Type B pancreatic cell (in vitro differentiated cells): ENCODE measurements at regions not wholly inside any gene's neighbourhood (a gene's known extent, or its start where the extent isn't known, plus 50 kb on each side); places are given as distances from the start of the nearest gene placed in this dataset.
A peak's percentile ranks its signal among the peaks of the same experiment; 100 is the strongest.

Source experiments
- DNase-seq: peaks from one replicate; pipeline ENCODE4 v3.0.0; 2021; ENCODE audit warnings: mixed read lengths; ENCODE audit not compliant: unreplicated experiment; ENCODE audit errors: extremely low spot score
- H3K27ac Mint-ChIP-seq: 2 replicates; pipeline ENCODE4 v1.8.0; 2021; ENCODE audit warnings: mild to moderate bottlenecking, mixed read lengths
- H3K27me3 Mint-ChIP-seq: 2 replicates; pipeline ENCODE4 v1.8.0; 2021; ENCODE audit warnings: mixed read lengths
- H3K36me3 Mint-ChIP-seq: 2 replicates; pipeline ENCODE4 v1.8.0; 2021; ENCODE audit warnings: mixed read lengths
- H3K4me1 Mint-ChIP-seq: one replicate; pipeline ENCODE4 v1.8.0; 2021; ENCODE audit warnings: mixed read lengths; ENCODE audit not compliant: unreplicated experiment
- H3K4me3 Mint-ChIP-seq: 2 replicates; pipeline ENCODE4 v1.8.0; 2021; ENCODE audit warnings: mild to moderate bottlenecking, mixed read lengths
- H3K9me3 Mint-ChIP-seq: 2 replicates; pipeline ENCODE4 v1.8.0; 2021; ENCODE audit warnings: mixed read lengths
- TF ChIP-seq, protein P1 (sequence below): fragments of 200-600 bp; sonication (generic); conservative IDR thresholded peaks from 2 replicates; pipeline ENCODE4 v1.5.0; 2021; ENCODE audit warnings: antibody characterized with exemption, mild to moderate bottlenecking

GRCh38 chr14:97970222-97970621 lies 1173.0 kb downstream of the VRK1 start:
- TF ChIP-seq, protein P1, sequence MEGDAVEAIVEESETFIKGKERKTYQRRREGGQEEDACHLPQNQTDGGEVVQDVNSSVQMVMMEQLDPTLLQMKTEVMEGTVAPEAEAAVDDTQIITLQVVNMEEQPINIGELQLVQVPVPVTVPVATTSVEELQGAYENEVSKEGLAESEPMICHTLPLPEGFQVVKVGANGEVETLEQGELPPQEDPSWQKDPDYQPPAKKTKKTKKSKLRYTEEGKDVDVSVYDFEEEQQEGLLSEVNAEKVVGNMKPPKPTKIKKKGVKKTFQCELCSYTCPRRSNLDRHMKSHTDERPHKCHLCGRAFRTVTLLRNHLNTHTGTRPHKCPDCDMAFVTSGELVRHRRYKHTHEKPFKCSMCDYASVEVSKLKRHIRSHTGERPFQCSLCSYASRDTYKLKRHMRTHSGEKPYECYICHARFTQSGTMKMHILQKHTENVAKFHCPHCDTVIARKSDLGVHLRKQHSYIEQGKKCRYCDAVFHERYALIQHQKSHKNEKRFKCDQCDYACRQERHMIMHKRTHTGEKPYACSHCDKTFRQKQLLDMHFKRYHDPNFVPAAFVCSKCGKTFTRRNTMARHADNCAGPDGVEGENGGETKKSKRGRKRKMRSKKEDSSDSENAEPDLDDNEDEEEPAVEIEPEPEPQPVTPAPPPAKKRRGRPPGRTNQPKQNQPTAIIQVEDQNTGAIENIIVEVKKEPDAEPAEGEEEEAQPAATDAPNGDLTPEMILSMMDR: no peak
- no peak overlapping the region for H3K27ac Mint-ChIP-seq
- H3K27me3 Mint-ChIP-seq: peaks cover 9% of the 10 kb centered on the region
- DNase-seq: no peak
- no peaks in the 10 kb centered on the region for H3K36me3 Mint-ChIP-seq
- H3K4me3 Mint-ChIP-seq: no peak overlapping the region
- H3K4me1 Mint-ChIP-seq: no peaks in the 10 kb centered on the region
- peaks cover 9% of the 10 kb centered on the region for H3K9me3 Mint-ChIP-seq

- Mint-ChIP-seq H3K4me3 (no peak overlapping the region), H3K9me3 (peaks cover 9% of the 10 kb centered on the region), H3K27me3 (peaks cover 17% of the 10 kb centered on the region)
These were observed 1178.0 kb downstream of the VRK1 start for GRCh38 chr14:97975216-97975615.

DNA sequence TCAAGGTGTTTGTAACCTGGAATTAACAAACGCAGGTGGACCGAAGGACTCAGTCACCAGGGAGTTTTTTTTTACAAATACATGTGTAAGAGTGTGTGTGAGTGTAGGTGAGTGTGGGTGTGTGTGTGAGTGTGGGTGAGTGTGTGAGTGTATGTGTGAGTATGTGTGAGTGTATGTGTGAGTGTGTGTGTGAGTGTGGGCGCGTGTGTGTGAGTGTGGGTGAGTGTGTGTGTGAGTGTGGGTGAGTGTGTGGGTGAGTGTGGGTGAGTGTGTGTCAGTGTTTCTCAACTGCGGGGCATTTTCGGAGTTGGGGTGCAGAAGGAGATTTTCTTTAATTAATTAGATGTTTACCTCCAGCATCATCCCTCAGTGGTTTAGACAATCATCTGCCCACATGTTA lies 1178.8 kb downstream of the VRK1 start:
- no peak for DNase-seq
- no peaks in the 10 kb centered on the region for H3K36me3 Mint-ChIP-seq
- peaks cover 17% of the 10 kb centered on the region for H3K27me3 Mint-ChIP-seq
- TF ChIP-seq, protein P1: no peak
- no peak overlapping the region for H3K27ac Mint-ChIP-seq
- no peak overlapping the region for H3K4me3 Mint-ChIP-seq
- H3K9me3 Mint-ChIP-seq: peaks cover 9% of the 10 kb centered on the region
- peaks cover 28% of the 10 kb centered on the region for H3K4me1 Mint-ChIP-seq

More at GRCh38 chr14:97975216-97975615, 1178.0 kb downstream of the VRK1 start:
- TF ChIP-seq, protein P1: no peak
- H3K36me3 Mint-ChIP-seq: no peaks in the 10 kb centered on the region
- H3K27ac Mint-ChIP-seq: no peak overlapping the region
- DNase-seq: no peak
- H3K4me1 Mint-ChIP-seq: peaks cover 28% of the 10 kb centered on the region

GRCh38 chr14:97976861-97977260 lies 1179.7 kb downstream of the VRK1 start:
- DNase-seq: no peak
- H3K27ac Mint-ChIP-seq: no peak overlapping the region
- peaks cover 14% of the 10 kb centered on the region for H3K27me3 Mint-ChIP-seq
- peaks cover 28% of the 10 kb centered on the region for H3K4me1 Mint-ChIP-seq
- H3K4me3 Mint-ChIP-seq: no peak overlapping the region
- TF ChIP-seq, protein P1: no peak
- H3K9me3 Mint-ChIP-seq: peaks cover 3% of the 10 kb centered on the region
- H3K36me3 Mint-ChIP-seq: no peaks in the 10 kb centered on the region

DNA sequence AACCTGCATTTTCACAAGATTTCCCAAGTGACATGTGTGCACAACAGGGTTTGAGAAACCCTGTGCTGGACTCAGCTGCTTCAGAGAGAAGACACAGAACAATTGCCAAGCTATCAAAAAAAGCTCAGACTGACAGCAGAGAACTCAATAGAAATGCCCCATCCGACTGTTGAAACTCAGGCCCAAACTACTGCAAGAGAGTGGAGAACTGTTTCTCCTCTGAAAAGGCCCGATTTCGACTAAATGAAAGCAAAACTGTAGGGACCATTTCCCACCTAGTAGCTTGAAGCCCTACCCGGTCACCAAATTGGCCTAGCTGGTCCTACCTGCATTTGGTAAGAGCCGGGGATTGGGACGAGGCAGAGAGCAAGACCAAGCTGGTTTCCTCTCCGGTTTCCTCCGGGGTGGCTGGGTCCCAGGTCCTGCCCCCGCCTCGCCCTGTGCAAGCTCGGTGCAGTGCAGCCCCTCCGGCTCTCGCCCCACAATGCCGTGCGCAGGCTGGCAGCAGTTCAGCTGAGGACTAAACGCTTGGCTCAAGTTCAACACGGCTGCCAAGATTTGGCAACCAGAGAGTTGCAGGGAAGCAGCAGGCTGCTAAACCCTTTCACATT lies 1180.6 kb downstream of the VRK1 start:
- H3K4me3 Mint-ChIP-seq: peak overlapping the region; percentile 51
- TF ChIP-seq, protein P1: no peak
- no peak for DNase-seq
- H3K4me1 Mint-ChIP-seq: peaks cover 28% of the 10 kb centered on the region
- H3K27me3 Mint-ChIP-seq: peaks cover 14% of the 10 kb centered on the region
- no peak overlapping the region for H3K27ac Mint-ChIP-seq
- no peaks in the 10 kb centered on the region for H3K9me3 Mint-ChIP-seq
- no peaks in the 10 kb centered on the region for H3K36me3 Mint-ChIP-seq

GRCh38 chr14:97978341-97978740 lies 1181.2 kb downstream of the VRK1 start:
- Mint-ChIP-seq H3K4me3 (peak overlapping the region; percentile 51), H3K36me3 (no peaks in the 10 kb centered on the region), H3K27me3 (peaks cover 14% of the 10 kb centered on the region), H3K27ac (no peak overlapping the region), H3K9me3 (no peaks in the 10 kb centered on the region), H3K4me1 (peaks cover 28% of the 10 kb centered on the region)
- DNase-seq: peak; percentile 75
- TF ChIP-seq, protein P1: peak; percentile 76
